Stimulated activated CD8-positive, alpha-beta memory T cell treated with anti-CD3 and anti-CD28 coated beads, Interleukin-4, amount 100 ng/mL, for 48 hours (primary cell): ENCODE measurements at regions not wholly inside any gene's neighbourhood (a gene's known extent, or its start where the extent isn't known, plus 50 kb on each side); places are given as distances from the start of the nearest gene placed in this dataset.
"Not testable (repeated sequence)": the region's sequence is repeated elsewhere in the genome, so short reads cannot be mapped to it uniquely, and the experiment has no call there.

ENCODE experiments used
- DNase-seq: peaks from one replicate; pipeline ENCODE4 v3.0.0-alpha.2; 2020

- DNase-seq: no peak
Observed at GRCh38 chr3:66552846-66553245, 52.0 kb upstream of the LRIG1 start.

- DNase-seq: no peak
Observed at GRCh38 chr3:66553441-66554113, 52.8 kb upstream of the LRIG1 start.

- DNase-seq: no peak
Observed at GRCh38 chr3:66554178-66554577, 53.4 kb upstream of the LRIG1 start.

- DNase-seq: no peak
Observed at GRCh38 chr3:66555214-66555844, 54.5 kb upstream of the LRIG1 start.

GRCh38 chr3:66557170-66557569 lies 56.3 kb upstream of the LRIG1 start:
- no peak for DNase-seq

- DNase-seq: not testable (repeated sequence)
Observed at GRCh38 chr3:66559924-66560323, 59.1 kb upstream of the LRIG1 start.

GRCh38 chr3:66561367-66561766 lies 60.5 kb upstream of the LRIG1 start:
- no peak for DNase-seq

GRCh38 chr3:66565301-66565700 lies 64.5 kb upstream of the LRIG1 start:
- DNase-seq: no peak

- DNase-seq: no peak
Observed at GRCh38 chr3:66567077-66567476, 66.3 kb upstream of the LRIG1 start.

GRCh38 chr3:66572090-66572675 lies 71.4 kb upstream of the LRIG1 start:
- no peak for DNase-seq

- DNase-seq: peak; percentile 28
Observed at GRCh38 chr3:66572938-66573710, 72.3 kb upstream of the LRIG1 start.

GRCh38 chr3:66574091-66574490 lies 73.3 kb upstream of the LRIG1 start:
- no peak for DNase-seq

GRCh38 chr3:66577426-66578203 lies 76.8 kb upstream of the LRIG1 start:
- no peak for DNase-seq

- DNase-seq: no peak
Observed at GRCh38 chr3:66581256-66581655, 80.4 kb upstream of the LRIG1 start.

GRCh38 chr3:66582721-66583423 lies 82.0 kb upstream of the LRIG1 start:
- DNase-seq: peak; percentile 43

- DNase-seq: no peak
Observed at GRCh38 chr3:66583424-66584040, 82.7 kb upstream of the LRIG1 start.

- no peak for DNase-seq
Observed at GRCh38 chr3:66585520-66586095, 84.8 kb upstream of the LRIG1 start.

- no peak for DNase-seq
Observed at GRCh38 chr3:66586853-66587252, 86.0 kb upstream of the LRIG1 start.

GRCh38 chr3:66588340-66588847 lies 87.6 kb upstream of the LRIG1 start:
- DNase-seq: no peak

- no peak for DNase-seq
Observed at GRCh38 chr3:66592016-66592761, 91.4 kb upstream of the LRIG1 start.
